ENCODE measurements at regions not wholly inside any gene's neighbourhood (a gene's known extent, or its start where the extent isn't known, plus 50 kb on each side); places are given as distances from the start of the nearest gene placed in this dataset.

- no peak for TF ChIP-seq CTCF (IDR thresholded peaks at IDR 0.05; ENCODE audit: low read length)
- TF ChIP-seq EZH2 (IDR thresholded peaks at IDR 0.05; ENCODE audit: borderline replicate concordance, low read length) = no peak
These were observed 130.2 kb upstream of the NXPH2 start for GRCh38 chr2:138910427-138910826.

All from OCI-LY1 (cell line).